HG03460 (cell line): ENCODE measurements at regions not wholly inside any gene's neighbourhood (a gene's known extent, or its start where the extent isn't known, plus 50 kb on each side); places are given as distances from the start of the nearest gene placed in this dataset.

Experiments used
- ATAC-seq: cut with Tn5 transposase; IDR thresholded peaks from one replicate; pipeline ENCODE4 v1.9.1; 2021; ENCODE audit not compliant: unreplicated experiment

DNA sequence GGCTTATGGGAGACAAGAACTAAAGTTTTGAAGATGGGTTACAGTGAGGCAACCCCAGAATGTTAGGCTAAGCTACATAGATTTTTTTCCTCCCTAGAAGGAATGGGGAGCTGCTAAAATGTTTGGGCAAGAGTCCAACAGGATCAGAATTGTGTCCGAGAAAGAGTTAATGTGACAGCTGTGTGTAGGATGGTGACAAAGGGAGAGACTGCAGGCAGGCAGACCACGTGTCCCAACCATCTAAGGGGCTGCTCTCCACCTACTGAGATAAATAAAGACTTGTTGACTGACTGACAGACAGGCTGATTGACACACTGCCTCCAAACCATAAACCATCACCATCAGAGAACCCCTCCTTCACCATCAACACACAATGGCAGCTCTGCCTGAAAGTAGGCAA lies 133.7 kb upstream of the CTTNBP2NL start:
- no peak for ATAC-seq

DNA sequence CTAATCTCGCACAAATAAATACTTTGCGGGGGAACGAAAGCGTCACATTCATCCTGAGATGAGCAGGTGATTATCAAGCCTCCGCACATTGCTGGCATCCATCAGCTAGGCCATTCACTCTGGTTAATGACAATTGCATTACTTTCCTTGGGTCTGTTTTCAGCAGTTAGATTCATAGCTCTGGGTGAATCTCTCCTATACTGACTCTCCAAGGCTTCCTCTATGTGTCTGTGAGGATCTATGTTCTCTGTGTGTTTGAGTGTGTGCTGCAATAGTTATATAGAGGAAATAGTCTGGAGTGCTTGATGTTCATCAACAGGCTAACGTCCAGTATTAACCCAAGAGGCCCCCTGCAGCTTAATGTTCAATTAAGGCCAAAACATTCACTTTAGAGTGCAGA lies 133.0 kb upstream of the CTTNBP2NL start:
- ATAC-seq = no peak

DNA sequence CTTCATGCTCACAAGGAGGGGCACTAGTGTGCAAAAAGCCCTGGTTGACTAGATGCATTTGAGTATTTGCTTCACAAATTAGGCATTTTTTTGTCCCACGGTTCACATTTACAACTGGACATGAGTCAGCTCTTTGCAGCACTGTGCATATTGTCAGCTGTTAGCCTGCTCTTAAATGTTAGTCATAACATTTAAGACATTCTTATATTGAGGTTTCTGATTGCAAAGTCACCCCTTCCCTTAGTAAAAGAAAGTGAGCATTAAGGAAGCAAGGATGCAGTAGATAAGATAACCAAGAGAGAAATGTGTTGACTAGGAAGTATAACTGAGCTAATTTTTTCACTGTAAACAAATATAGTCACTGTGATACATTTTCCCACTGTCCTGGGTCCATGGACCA lies 132.6 kb upstream of the CTTNBP2NL start:
- ATAC-seq = no peak

GRCh38 chr1:112264010-112264409 lies 132.0 kb upstream of the CTTNBP2NL start:
- no peak for ATAC-seq

GRCh38 chr1:112264553-112264952 lies 131.5 kb upstream of the CTTNBP2NL start:
- ATAC-seq = no peak

- no peak for ATAC-seq
These were observed 130.1 kb upstream of the CTTNBP2NL start for GRCh38 chr1:112265931-112266330.

DNA sequence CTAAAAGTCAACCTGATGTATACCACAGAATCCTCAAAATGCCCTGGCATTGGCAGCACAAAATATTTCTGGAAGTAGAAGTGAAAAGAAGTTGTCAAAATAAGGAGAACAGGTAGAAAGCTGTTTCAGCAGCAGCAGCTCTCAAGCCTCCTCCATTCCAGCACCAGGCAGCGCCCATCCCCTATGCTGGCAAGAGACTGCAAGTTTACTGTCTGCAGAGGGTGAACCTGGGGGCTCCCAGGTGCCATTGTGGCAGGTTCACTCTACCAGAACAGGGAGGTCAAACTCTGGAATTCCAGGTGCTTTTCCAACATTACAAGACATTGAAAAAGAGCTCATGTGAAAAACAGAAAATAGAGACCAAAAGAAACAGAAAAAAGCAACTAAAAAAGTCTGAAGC lies 128.8 kb upstream of the CTTNBP2NL start:
- ATAC-seq = no peak

GRCh38 chr1:112267929-112268328 lies 128.1 kb upstream of the CTTNBP2NL start:
- no peak for ATAC-seq

DNA sequence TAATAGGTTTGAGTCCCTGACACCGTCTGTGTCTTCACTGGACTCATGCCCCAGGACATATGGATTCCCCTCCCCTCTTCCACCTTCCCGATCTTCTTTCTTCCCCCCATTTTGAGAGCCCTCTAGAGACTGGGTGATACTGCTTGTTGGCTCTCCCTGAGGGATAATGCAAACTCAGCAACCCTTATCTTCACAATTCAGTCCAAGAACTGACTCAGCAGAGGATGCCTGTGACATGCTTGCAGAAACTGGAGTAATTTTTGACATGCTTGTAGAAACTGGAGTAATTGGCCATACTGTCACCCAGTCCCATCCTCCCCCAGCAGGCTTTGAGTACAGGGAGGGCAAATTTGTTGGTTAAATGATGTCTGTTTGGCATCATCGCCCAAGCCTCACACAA lies 127.6 kb upstream of the CTTNBP2NL start:
- ATAC-seq = no peak

DNA sequence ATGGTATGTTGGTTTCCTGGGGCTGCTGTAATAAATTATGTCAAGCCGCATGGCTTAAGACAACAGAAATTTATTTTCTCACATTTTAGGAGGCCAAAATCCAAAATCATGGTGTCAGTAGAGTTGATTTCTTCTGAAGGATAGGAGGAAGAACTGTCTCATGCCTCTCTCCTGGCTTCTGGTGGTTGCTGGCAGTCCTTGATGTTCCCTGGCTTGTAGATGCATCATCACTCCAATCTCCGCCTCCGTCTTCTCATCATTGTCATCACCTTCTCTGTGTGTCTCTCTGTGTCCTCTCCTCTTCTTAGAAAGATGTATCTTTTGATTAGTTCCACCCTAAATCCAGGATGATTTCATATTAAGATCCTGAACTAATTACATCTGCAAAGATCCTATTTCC lies 124.7 kb upstream of the CTTNBP2NL start:
- ATAC-seq = no peak

- no peak for ATAC-seq
These were observed 123.8 kb upstream of the CTTNBP2NL start for GRCh38 chr1:112272101-112272772.

DNA sequence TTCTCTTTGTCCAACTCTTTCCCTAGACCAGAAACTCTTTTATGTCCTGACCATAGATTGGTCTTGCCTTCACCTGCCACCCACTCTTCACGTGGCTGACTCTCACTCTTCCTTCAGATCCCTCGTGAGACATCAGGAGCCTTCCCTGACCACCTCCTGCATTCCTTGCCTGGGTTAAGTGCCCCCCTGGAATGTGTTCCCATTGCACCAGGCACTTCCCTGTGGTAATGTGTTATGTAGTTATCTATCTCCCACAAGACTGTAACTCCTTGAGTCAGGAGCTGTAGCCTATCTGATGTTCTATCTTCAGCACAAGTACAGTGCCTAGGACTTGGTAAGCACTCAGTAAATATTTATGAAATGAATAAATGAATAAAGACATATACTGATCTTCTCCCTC lies 111.2 kb upstream of the CTTNBP2NL start:
- no peak for ATAC-seq

GRCh38 chr1:112285316-112285715 lies 110.7 kb upstream of the CTTNBP2NL start:
- ATAC-seq = no peak

- ATAC-seq = no peak
These were observed 110.3 kb upstream of the CTTNBP2NL start for GRCh38 chr1:112285746-112286145.

- ATAC-seq = no peak
These were observed 99.1 kb upstream of the CTTNBP2NL start for GRCh38 chr1:112296908-112297307.

GRCh38 chr1:112297536-112297935 lies 98.5 kb upstream of the CTTNBP2NL start:
- ATAC-seq = no peak

GRCh38 chr1:112298558-112298957 lies 97.5 kb upstream of the CTTNBP2NL start:
- no peak for ATAC-seq

DNA sequence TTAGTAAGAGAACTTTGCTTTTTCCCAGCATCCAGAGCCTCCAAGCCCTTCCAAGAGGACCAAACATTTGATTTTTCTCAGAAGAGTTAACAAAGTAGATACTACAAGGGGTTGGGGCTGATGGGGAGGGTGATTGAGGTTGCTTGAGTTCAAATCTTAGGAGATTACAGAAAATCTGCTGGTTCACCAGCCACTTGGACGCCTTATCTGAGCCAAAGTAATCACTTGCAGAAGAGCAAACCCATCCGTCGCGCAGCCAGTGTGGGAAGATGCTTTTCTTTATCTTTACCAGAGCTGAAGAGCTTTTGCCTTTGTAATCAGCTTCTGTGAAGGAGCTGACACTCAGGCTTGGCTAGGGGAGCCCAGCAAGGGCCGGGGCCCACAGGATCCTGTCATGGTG lies 91.9 kb upstream of the CTTNBP2NL start:
- no peak for ATAC-seq

- no peak for ATAC-seq
These were observed 91.4 kb upstream of the CTTNBP2NL start for GRCh38 chr1:112304612-112305011.

- ATAC-seq = no peak
These were observed 88.0 kb upstream of the CTTNBP2NL start for GRCh38 chr1:112307930-112308591.

GRCh38 chr1:112308716-112309115 lies 87.3 kb upstream of the CTTNBP2NL start:
- ATAC-seq = no peak

DNA sequence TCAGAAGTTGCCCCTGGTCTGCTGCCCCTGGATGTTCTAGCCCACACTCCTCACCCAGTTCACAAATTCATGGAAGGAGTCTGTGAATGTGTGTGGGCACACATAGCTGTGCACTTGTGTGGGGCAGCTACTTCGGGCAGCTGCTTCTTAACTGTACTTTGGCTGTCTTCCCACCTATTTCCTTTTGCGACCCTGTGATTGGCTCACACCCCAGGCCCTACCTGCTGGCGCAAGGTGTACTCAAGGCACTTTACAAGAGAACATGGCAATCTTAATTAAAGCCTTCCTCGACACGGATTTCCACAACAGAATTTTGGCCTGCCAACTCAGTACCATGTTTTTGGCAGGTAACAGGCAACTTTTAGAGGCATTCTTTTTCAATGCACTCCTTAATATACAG lies 86.5 kb upstream of the CTTNBP2NL start:
- ATAC-seq = no peak

DNA sequence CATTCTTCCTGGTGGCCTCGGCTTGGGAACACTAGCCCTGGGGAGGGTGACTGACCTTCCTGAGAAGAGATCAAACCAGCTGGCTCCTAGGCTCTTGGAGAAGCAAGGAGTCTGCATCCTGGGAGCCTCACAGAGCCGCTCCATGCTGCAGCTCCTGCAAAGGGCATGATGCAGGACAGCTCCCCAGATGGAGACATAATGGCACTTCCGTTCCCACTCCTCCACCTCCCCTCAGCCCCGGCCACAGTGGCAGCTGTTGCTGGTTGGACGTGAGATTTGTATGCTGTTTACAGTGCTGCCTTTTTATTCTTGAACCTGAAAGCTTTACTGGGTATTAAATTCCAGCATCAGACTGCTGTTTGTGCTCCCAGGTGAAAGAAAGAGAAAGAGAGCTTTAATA lies 83.7 kb upstream of the CTTNBP2NL start:
- no peak for ATAC-seq
